ENCODE measurements at regions not wholly inside any gene's neighbourhood (a gene's known extent, or its start where the extent isn't known, plus 50 kb on each side); places are given as distances from the start of the nearest gene placed in this dataset.

- TF ChIP-seq, protein P1, sequence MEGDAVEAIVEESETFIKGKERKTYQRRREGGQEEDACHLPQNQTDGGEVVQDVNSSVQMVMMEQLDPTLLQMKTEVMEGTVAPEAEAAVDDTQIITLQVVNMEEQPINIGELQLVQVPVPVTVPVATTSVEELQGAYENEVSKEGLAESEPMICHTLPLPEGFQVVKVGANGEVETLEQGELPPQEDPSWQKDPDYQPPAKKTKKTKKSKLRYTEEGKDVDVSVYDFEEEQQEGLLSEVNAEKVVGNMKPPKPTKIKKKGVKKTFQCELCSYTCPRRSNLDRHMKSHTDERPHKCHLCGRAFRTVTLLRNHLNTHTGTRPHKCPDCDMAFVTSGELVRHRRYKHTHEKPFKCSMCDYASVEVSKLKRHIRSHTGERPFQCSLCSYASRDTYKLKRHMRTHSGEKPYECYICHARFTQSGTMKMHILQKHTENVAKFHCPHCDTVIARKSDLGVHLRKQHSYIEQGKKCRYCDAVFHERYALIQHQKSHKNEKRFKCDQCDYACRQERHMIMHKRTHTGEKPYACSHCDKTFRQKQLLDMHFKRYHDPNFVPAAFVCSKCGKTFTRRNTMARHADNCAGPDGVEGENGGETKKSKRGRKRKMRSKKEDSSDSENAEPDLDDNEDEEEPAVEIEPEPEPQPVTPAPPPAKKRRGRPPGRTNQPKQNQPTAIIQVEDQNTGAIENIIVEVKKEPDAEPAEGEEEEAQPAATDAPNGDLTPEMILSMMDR (conservative IDR thresholded peaks at IDR 0.05): no peak
- no peaks in the 10 kb centered on the region for H3K79me2 ChIP-seq (ENCODE audit: insufficient read depth, low read length)
- H3K9me3 ChIP-seq (ENCODE audit: control insufficient read depth, low read depth, low read length): no peaks in the 10 kb centered on the region
- Mint-ChIP-seq H3K27me3 (ENCODE audit: low read depth) (no peaks in the 10 kb centered on the region), H3K27ac (no peak overlapping the region), H3K4me1 (peaks cover 26 to 30% of the 10 kb centered on the region in 2 experiments), H3K36me3 (ENCODE audit: insufficient read depth in 1 of 3, low read depth in 3 of 3) (no peaks in the 10 kb centered on the region), H3K9me3 (no peaks in the 10 kb centered on the region), H3K4me3 (no peak overlapping the region)
- WGBS (ENCODE audit: extremely low coverage, insufficient read length, low lambda C conversion rate): no CpG with 5 or more reads among the region's 1 CpG
- no peak overlapping the region for H4K5ac ChIP-seq (ENCODE audit: insufficient read length, low read depth, low read length)
- H2BK120ac ChIP-seq (ENCODE audit: low read depth, low read length, poor library complexity, severe bottlenecking): no peak overlapping the region
- no peak overlapping the region for H3T11ph ChIP-seq (ENCODE audit: low read length)
- no peak overlapping the region for H3K18ac ChIP-seq (ENCODE audit: insufficient read length, low read depth, low read length)
- no peaks in the 10 kb centered on the region for H3K79me1 ChIP-seq (ENCODE audit: insufficient read depth, low read depth, low read length, poor library complexity, severe bottlenecking)
- H3K27me3 ChIP-seq (ENCODE audit: insufficient read depth, low read length): no peaks in the 10 kb centered on the region
- no peak overlapping the region for H2AK5ac ChIP-seq (ENCODE audit: insufficient read length, low read length)
- H3K56ac ChIP-seq (ENCODE audit: insufficient read length, low read depth, low read length): no peak overlapping the region
- no peak overlapping the region for H3K14ac ChIP-seq (ENCODE audit: insufficient read depth, low read length)
- DNase-seq: no peak
- H3K23me2 ChIP-seq (ENCODE audit: insufficient read length, low read depth, low read length, poor library complexity, severe bottlenecking): no peaks in the 10 kb centered on the region
- no peak overlapping the region for H2BK5ac ChIP-seq (ENCODE audit: insufficient read length, low read length)
- H3K4me2 ChIP-seq (ENCODE audit: insufficient read depth, insufficient read length, low read length): no peak overlapping the region
- no peak overlapping the region for H2BK15ac ChIP-seq (ENCODE audit: low read depth, low read length)
- H3K4ac ChIP-seq (ENCODE audit: low read depth, low read length): no peak overlapping the region
- H2BK12ac ChIP-seq (ENCODE audit: insufficient read length, low read depth, low read length): no peak overlapping the region
- no peak overlapping the region for H3K27ac ChIP-seq (ENCODE audit: insufficient read length, low read depth, low read length)
- no peak overlapping the region for H3K9ac ChIP-seq (ENCODE audit: extremely low read depth, insufficient read length, low read length)
- H2AFZ ChIP-seq (ENCODE audit: low read length): no peak overlapping the region
- H4K91ac ChIP-seq (ENCODE audit: insufficient read length, low read depth, low read length): no peak overlapping the region
- H2BK20ac ChIP-seq (ENCODE audit: low read depth, low read length, poor library complexity, severe bottlenecking): no peak overlapping the region
- no peak overlapping the region for H3K23ac ChIP-seq (ENCODE audit: insufficient read length, low read depth, low read length)
- H4K20me1 ChIP-seq (ENCODE audit: control insufficient read depth, insufficient read depth, insufficient read length): no peaks in the 10 kb centered on the region
- H3K4me1 ChIP-seq (ENCODE audit: insufficient read depth, low read length): peaks cover 8% of the 10 kb centered on the region
- H4K8ac ChIP-seq (replicated peaks; ENCODE audit: insufficient read length, low read depth, low read length): no peak overlapping the region
These were observed 150.9 kb upstream of the STMND1 start for GRCh38 chr6:16950825-16951495.
